GM23248 (cell line): ENCODE measurements at regions not wholly inside any gene's neighbourhood (a gene's known extent, or its start where the extent isn't known, plus 50 kb on each side); places are given as distances from the start of the nearest gene placed in this dataset.

Experiments
- EZH2 ChIP-seq: fragments of 200-600 bp; sonication (generic); IDR thresholded peaks from 2 replicates; pipeline ENCODE4 v1.6.1; 2018; ENCODE audit warnings: antibody characterized with exemption, mild to moderate bottlenecking; ENCODE audit not compliant: insufficient read depth, poor library complexity, severe bottlenecking
- EZH2phosphoT487 ChIP-seq: fragments of 200-600 bp; sonication (generic); IDR thresholded peaks from 2 replicates; pipeline ENCODE4 v1.6.1; 2018; ENCODE audit warnings: antibody characterized with exemption, moderate library complexity, mild to moderate bottlenecking, low read depth; ENCODE audit not compliant: insufficient read depth

- TF ChIP-seq EZH2 = no peak
- no peak for TF ChIP-seq EZH2phosphoT487
Measured at GRCh38 chr6:16857969-16858592, 96.8 kb upstream of the ATXN1 start.
